ENCODE measurements at regions not wholly inside any gene's neighbourhood (a gene's known extent, or its start where the extent isn't known, plus 50 kb on each side); places are given as distances from the start of the nearest gene placed in this dataset.
"Not testable (repeated sequence)": the region's sequence is repeated elsewhere in the genome, so short reads cannot be mapped to it uniquely, and the experiment has no call there.

GRCh38 chr2:150802635-150803034 lies 315.2 kb upstream of the RND3 start:
- CTCF ChIA-PET = interaction anchor here (0.7 kb wide), 1 partner anchor 126 kb away, joined by 3 read pairs; no protein-coding TSS in a partner anchor
- intact Hi-C loops (cut with DNase I, micrococcal nuclease) = no loop called here
- Mint-ChIP-seq H3K27ac (no peak overlapping the region), H3K4me1 (ENCODE audit: low read depth) (no peaks in the 10 kb centered on the region), H3K9me3 (no peaks in the 10 kb centered on the region), H3K4me3 (no peak overlapping the region), H3K27me3 (no peaks in the 10 kb centered on the region), H3K36me3 (ENCODE audit: low read depth) (no peaks in the 10 kb centered on the region)
- DNase-seq = no peak
- Histone ChIP-seq H3K4me3 (ENCODE audit: low read length) (no peak overlapping the region), H3K27ac (ENCODE audit: low read depth in 1 of 2, low read length in 2 of 2) (no peak overlapping the region), H3K4me1 (ENCODE audit: insufficient read depth, low read length) (no peaks in the 10 kb centered on the region), H3K27me3 (ENCODE audit: control insufficient read depth in 1 of 2, insufficient read depth in 2 of 2, low read length in 2 of 2) (no peaks in the 10 kb centered on the region), H3K9me3 (ENCODE audit: control insufficient read depth in 1 of 2, insufficient read depth in 1 of 2, low read length in 2 of 2) (peaks cover 0 to 3% of the 10 kb centered on the region in 2 experiments), H3K36me3 (ENCODE audit: insufficient read depth, low read length) (no peaks in the 10 kb centered on the region)
- POLR2A ChIA-PET = no interaction called here
- ATAC-seq (ENCODE audit: poor library complexity) = no peak
- TF ChIP-seq CTCF (IDR thresholded peaks at IDR 0.05) = no peak

DNA sequence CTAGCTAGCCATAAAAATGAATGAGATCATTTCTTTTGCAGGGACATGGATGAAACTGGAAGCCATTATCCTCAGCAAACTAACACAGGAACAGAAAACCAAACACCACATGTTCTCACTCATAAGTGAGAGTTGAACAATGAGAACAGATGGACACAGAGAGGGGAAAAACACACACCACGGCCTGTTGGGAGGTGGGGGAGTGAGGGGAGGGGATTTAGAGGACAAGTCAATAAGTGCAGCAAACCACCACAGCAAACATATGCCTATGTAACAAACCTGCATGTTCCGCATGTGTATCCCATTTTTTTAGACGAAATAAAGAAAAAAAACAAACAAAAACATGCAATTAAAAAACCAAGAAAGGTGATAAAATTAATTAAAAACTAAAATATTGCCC lies 308.8 kb upstream of the RND3 start:
- H3K27me3 Mint-ChIP-seq; H3K27me3 ChIP-seq (ENCODE audit: control insufficient read depth in 1 of 2, insufficient read depth in 2 of 2, low read length in 2 of 2); DNase-seq; H3K27ac Mint-ChIP-seq; H3K9me3 Mint-ChIP-seq; intact Hi-C loops (cut with DNase I, micrococcal nuclease); H3K4me3 ChIP-seq (ENCODE audit: low read length); H3K4me1 Mint-ChIP-seq (ENCODE audit: low read depth); CTCF ChIA-PET; H3K4me3 Mint-ChIP-seq; H3K27ac ChIP-seq (ENCODE audit: low read depth in 1 of 2, low read length in 2 of 2); H3K36me3 Mint-ChIP-seq (ENCODE audit: low read depth); H3K4me1 ChIP-seq (ENCODE audit: insufficient read depth, low read length); POLR2A ChIA-PET; H3K9me3 ChIP-seq (ENCODE audit: control insufficient read depth in 1 of 2, insufficient read depth in 1 of 2, low read length in 2 of 2); ATAC-seq (ENCODE audit: poor library complexity); H3K36me3 ChIP-seq (ENCODE audit: insufficient read depth, low read length): not testable (repeated sequence)

GRCh38 chr2:150792780-150793300 lies 305.4 kb upstream of the RND3 start:
- H3K4me1 ChIP-seq (ENCODE audit: insufficient read depth, low read length) = no peaks in the 10 kb centered on the region
- peaks cover 0 to 6% of the 10 kb centered on the region in 2 experiments for H3K9me3 ChIP-seq (ENCODE audit: control insufficient read depth in 1 of 2, insufficient read depth in 1 of 2, low read length in 2 of 2)
- intact Hi-C loops (cut with DNase I, micrococcal nuclease) = no loop called here
- Mint-ChIP-seq H3K4me1 (ENCODE audit: low read depth) (no peaks in the 10 kb centered on the region), H3K27me3 (no peaks in the 10 kb centered on the region), H3K36me3 (ENCODE audit: low read depth) (no peaks in the 10 kb centered on the region), H3K27ac (no peak overlapping the region), H3K4me3 (no peak overlapping the region), H3K9me3 (peaks cover 4% of the 10 kb centered on the region)
- no peak overlapping the region for H3K4me3 ChIP-seq (ENCODE audit: low read length)
- CTCF ChIA-PET = no interaction called here
- no peak for TF ChIP-seq CTCF (IDR thresholded peaks at IDR 0.05)
- ATAC-seq (ENCODE audit: poor library complexity) (no peak), DNase-seq (no peak)
- no peaks in the 10 kb centered on the region for H3K27me3 ChIP-seq (ENCODE audit: control insufficient read depth in 1 of 2, insufficient read depth in 2 of 2, low read length in 2 of 2)
- H3K27ac ChIP-seq (ENCODE audit: low read depth in 1 of 2, low read length in 2 of 2) = no peak overlapping the region
- POLR2A ChIA-PET = no interaction called here
- H3K36me3 ChIP-seq (ENCODE audit: insufficient read depth, low read length) = no peaks in the 10 kb centered on the region

- CTCF ChIA-PET = no interaction called here
- Mint-ChIP-seq H3K36me3 (ENCODE audit: low read depth) (no peaks in the 10 kb centered on the region), H3K4me3 (no peak overlapping the region), H3K27ac (no peak overlapping the region), H3K4me1 (ENCODE audit: low read depth) (no peaks in the 10 kb centered on the region), H3K27me3 (no peaks in the 10 kb centered on the region), H3K9me3 (peaks cover 4% of the 10 kb centered on the region)
- Histone ChIP-seq H3K27ac (ENCODE audit: low read depth in 1 of 2, low read length in 2 of 2) (no peak overlapping the region), H3K4me1 (ENCODE audit: insufficient read depth, low read length) (no peaks in the 10 kb centered on the region), H3K4me3 (ENCODE audit: low read length) (no peak overlapping the region), H3K36me3 (ENCODE audit: insufficient read depth, low read length) (no peaks in the 10 kb centered on the region), H3K27me3 (ENCODE audit: control insufficient read depth in 1 of 2, insufficient read depth in 2 of 2, low read length in 2 of 2) (no peaks in the 10 kb centered on the region), H3K9me3 (ENCODE audit: control insufficient read depth in 1 of 2, insufficient read depth in 1 of 2, low read length in 2 of 2) (peaks cover 0 to 6% of the 10 kb centered on the region in 2 experiments)
- ATAC-seq (ENCODE audit: poor library complexity) (no peak), DNase-seq (no peak)
- intact Hi-C loops (cut with DNase I, micrococcal nuclease) = no loop called here
- TF ChIP-seq CTCF (IDR thresholded peaks at IDR 0.05) = no peak
- POLR2A ChIA-PET = no interaction called here
Observed at GRCh38 chr2:150791567-150791966, 304.1 kb upstream of the RND3 start.

All from CD4-positive, alpha-beta T cell (primary cell).